Panc1 (cell line): ENCODE measurements at regions not wholly inside any gene's neighbourhood (a gene's known extent, or its start where the extent isn't known, plus 50 kb on each side); places are given as distances from the start of the nearest gene placed in this dataset.

Experiments used
- ATAC-seq: fragments of 200-7000 bp; cut with Tn5 transposase; 2 replicates; pipeline ENCODE4 v1.9.1; 2020; ENCODE audit warnings: mild to moderate bottlenecking, moderate library complexity
- BruUV-seq: library from RNA; stranded (reverse); fragments of 400-500 nt; replicated peaks from 2 replicates; lab custom pipeline; 2021; lab: Mats Ljungman, UMichigan
- CTCF ChIA-PET: fragments of 300-600 bp; sonication (Branson Sonifier 250); formaldehyde crosslinking; loops from one replicate; lab custom pipeline; 2022; ENCODE audit warnings: antibody characterized with exemption; lab: Charles Lee
- POLR2A ChIA-PET: fragments of 300-600 bp; sonication (Branson Sonifier 250); formaldehyde crosslinking; loops from one replicate; lab custom pipeline; 2022; ENCODE audit warnings: antibody characterized with exemption; lab: Charles Lee
- DNase-seq: peaks from one replicate; pipeline ENCODE4 v3.0.0-alpha.2; 2010; ENCODE audit warnings: low read depth, low spot score
- H3K27ac ChIP-seq: 2 replicates; pipeline ENCODE4 v1.5.1; 2011; ENCODE audit warnings: mild to moderate bottlenecking, low read length, inconsistent platforms
- H3K27me3 ChIP-seq: fragments of 200-500 bp; sonication (Bioruptor generic); 2 replicates; pipeline ENCODE4 v1.6.0; 2014; ENCODE audit warnings: low read length, inconsistent platforms; ENCODE audit not compliant: control insufficient read depth, insufficient read depth
- H3K36me3 ChIP-seq: fragments of 200-500 bp; sonication (Bioruptor generic); 2 replicates; pipeline ENCODE4 v1.5.1; 2014; ENCODE audit warnings: inconsistent platforms, mild to moderate bottlenecking, low read length, moderate library complexity; ENCODE audit not compliant: control insufficient read depth, insufficient read depth
- H3K4me1 ChIP-seq: 2 replicates; pipeline ENCODE4 v1.5.1; 2011; ENCODE audit warnings: inconsistent platforms, mild to moderate bottlenecking, low read length, moderate library complexity; ENCODE audit not compliant: control insufficient read depth, insufficient read depth
- H3K4me3 ChIP-seq, 2 experiments: 2 replicates each; pipeline ENCODE4 v1.5.1; 2011 to 2012; ENCODE audit warnings: low read depth in 2 of 2, low read length in 2 of 2, mild to moderate bottlenecking in 2 of 2, inconsistent platforms in 1 of 2, moderate library complexity in 1 of 2
- H3K9me3 ChIP-seq: fragments of 200-500 bp; sonication (Bioruptor generic); 2 replicates; pipeline ENCODE4 v1.5.1; 2014; ENCODE audit warnings: low read depth, mild to moderate bottlenecking, inconsistent platforms, low read length, moderate library complexity; ENCODE audit not compliant: control insufficient read depth, insufficient read depth
- CTCF ChIP-seq: fragments of 450-650 bp; IDR thresholded peaks from 2 replicates; pipeline ENCODE4 v1.5.1; 2017; ENCODE audit warnings: mild to moderate bottlenecking
- POLR2AphosphoS5 ChIP-seq: IDR thresholded peaks from 2 replicates; pipeline ENCODE4 v1.6.1; 2012; ENCODE audit warnings: mild to moderate bottlenecking, low read depth, low read length, moderate library complexity
- REST ChIP-seq, 2 experiments: IDR thresholded peaks; 2 replicates each; pipeline ENCODE4 v1.6.1; 2011 to 2012; ENCODE audit warnings: low read depth in 2 of 2, control low read depth in 1 of 2, low read length in 1 of 2, mild to moderate bottlenecking in 1 of 2, moderate library complexity in 1 of 2; ENCODE audit not compliant: insufficient read depth in 1 of 2
- SIN3A ChIP-seq: IDR thresholded peaks from 2 replicates; pipeline ENCODE4 v1.6.1; 2012; ENCODE audit warnings: low read depth, mild to moderate bottlenecking, low read length, moderate library complexity, borderline replicate concordance; ENCODE audit not compliant: insufficient read depth
- TCF7L2 ChIP-seq: IDR thresholded peaks from 2 replicates; pipeline ENCODE4 v1.6.1; 2011; ENCODE audit warnings: mild to moderate bottlenecking, low read depth, low read length, inconsistent platforms
- in situ Hi-C: cut with HindIII; loops from 2 replicates; pipeline ENCODE4 v1.10.0; 2016; ENCODE audit warnings: low sequenced_read_pairs, low pct_unique_long_range_greater_than_20kb
- intact Hi-C: fragments of 100-400 bp; cut with micrococcal nuclease; formaldehyde crosslinking; loops from one replicate; pipeline ENCODE4 v1.10.0; 2022; ENCODE audit not compliant: unreplicated experiment

GRCh38 chr2:8535821-8536685, 145.8 kb upstream of the ID2 start:
- no peaks in the 10 kb centered on the region for H3K27me3 ChIP-seq
- TF ChIP-seq CTCF (no peak), SIN3A (no peak), REST (IDR thresholded peaks at IDR 0.05; ENCODE audit: insufficient read depth in 1 of 2, low read depth in 2 of 2, low read length in 1 of 2) (no peak), POLR2AphosphoS5 (no peak), TCF7L2 (no peak)
- H3K27ac ChIP-seq = no peak overlapping the region
- ChIA-PET CTCF (no interaction called here), POLR2A (no interaction called here)
- H3K4me3 ChIP-seq = no peak overlapping the region
- intact Hi-C loops = no loop called here
- no peak for DNase-seq
- no peaks in the 10 kb centered on the region for H3K9me3 ChIP-seq
- in situ Hi-C loops = no loop called here
- no peaks in the 10 kb centered on the region for H3K36me3 ChIP-seq
- BruUV-seq = no TSS peak
- H3K4me1 ChIP-seq = no peaks in the 10 kb centered on the region
- ATAC-seq = no peak

GRCh38 chr2:8536686-8537561, 144.9 kb upstream of the ID2 start:
- CTCF ChIA-PET = no interaction called here
- POLR2A ChIA-PET = no interaction called here

More at GRCh38 chr2:8536686-8537561, 144.9 kb upstream of the ID2 start:
- DNase-seq (no peak), ATAC-seq (no peak)
- H3K36me3 ChIP-seq = no peaks in the 10 kb centered on the region
- in situ Hi-C loops = no loop called here
- no peak for TF ChIP-seq POLR2AphosphoS5
- no peaks in the 10 kb centered on the region for H3K4me1 ChIP-seq
- no TSS peak for BruUV-seq
- H3K27ac ChIP-seq = no peak overlapping the region
- H3K9me3 ChIP-seq = no peaks in the 10 kb centered on the region
- no peak overlapping the region for H3K4me3 ChIP-seq
- intact Hi-C loops = no loop called here
- H3K27me3 ChIP-seq = no peaks in the 10 kb centered on the region
